Heart left ventricle (tissue), 13 donors: ENCODE measurements at regions not wholly inside any gene's neighbourhood (a gene's known extent, or its start where the extent isn't known, plus 50 kb on each side); places are given as distances from the start of the nearest gene placed in this dataset.

Experiments used
- POLR2A ChIP-seq, 2 donors: fragments of 450-650 bp; IDR thresholded peaks; one replicate each; pipeline ENCODE4 v1.6.1; 2017; ENCODE audit warnings: antibody characterized with exemption in 2 of 2, mild to moderate bottlenecking in 2 of 2, moderate library complexity in 2 of 2
- TF ChIP-seq, protein P1 (sequence below), 12 donors: fragments of 200-600 bp; sonication (generic) in 4 of 12; IDR thresholded peaks; one replicate each; pipeline versions ENCODE4 v1.5.0 to v1.8.0; 2018 to 2022; ENCODE audit warnings: antibody characterized with exemption in 12 of 12, mild to moderate bottlenecking in 5 of 12
- donor health status: ischemic (EF 13 %, LVEDD 7.1; RV severe dilation, severe dysfunction).
- donor health status: DM: no; HTN: yes; CAD: no.
- donor health status: DM: no; HTN: no; CAD: no.
- donor health status: ischemic (EF 25% LVEDD 6.9; RV normal size, moderate dysfunction).
- donor health status: ischemic (EF 25% LVEDD 5.7; RV mildly dilated, moderate dysfunction).
- donor health status: ischemic (EF 35%, LVEDD 5.7; RV mildly dilated, moderate dysfunction).
- donor health status: nonischemic (EF 11% LVEDD 7.7; RV severe dilation, severe dysfunction).
- donor health status: DM: yes; HTN: yes; CAD: no.
- donor health status: PGD.
- donor health status: ischemic (EF 29% LVEDD 5.4; RV normal size, mild dysfunction).
- donor health status: nonischemic (EF 23%, LVEDD 6.1; RV moderate dilation, normal function).

DNA sequence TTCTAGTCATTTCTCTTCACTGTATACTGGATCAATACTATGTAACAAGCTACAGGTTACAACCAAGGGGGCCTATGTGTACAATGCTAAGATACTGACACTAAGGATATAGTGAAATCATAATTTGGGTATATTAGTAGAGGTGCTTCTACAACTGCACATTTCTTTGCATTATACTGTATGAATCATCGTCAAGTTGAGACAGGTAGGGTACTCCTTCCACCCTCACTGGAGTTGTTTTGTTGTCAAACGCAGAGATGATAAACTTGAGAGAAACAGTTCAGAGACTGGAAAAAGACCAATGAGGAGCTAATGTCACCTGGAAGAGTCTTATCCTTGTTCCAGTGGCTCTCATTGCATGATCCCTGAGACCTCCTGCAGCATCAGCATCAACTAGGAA, 208.2 kb upstream of the PRPS1L1 start:
- TF ChIP-seq, protein P1, sequence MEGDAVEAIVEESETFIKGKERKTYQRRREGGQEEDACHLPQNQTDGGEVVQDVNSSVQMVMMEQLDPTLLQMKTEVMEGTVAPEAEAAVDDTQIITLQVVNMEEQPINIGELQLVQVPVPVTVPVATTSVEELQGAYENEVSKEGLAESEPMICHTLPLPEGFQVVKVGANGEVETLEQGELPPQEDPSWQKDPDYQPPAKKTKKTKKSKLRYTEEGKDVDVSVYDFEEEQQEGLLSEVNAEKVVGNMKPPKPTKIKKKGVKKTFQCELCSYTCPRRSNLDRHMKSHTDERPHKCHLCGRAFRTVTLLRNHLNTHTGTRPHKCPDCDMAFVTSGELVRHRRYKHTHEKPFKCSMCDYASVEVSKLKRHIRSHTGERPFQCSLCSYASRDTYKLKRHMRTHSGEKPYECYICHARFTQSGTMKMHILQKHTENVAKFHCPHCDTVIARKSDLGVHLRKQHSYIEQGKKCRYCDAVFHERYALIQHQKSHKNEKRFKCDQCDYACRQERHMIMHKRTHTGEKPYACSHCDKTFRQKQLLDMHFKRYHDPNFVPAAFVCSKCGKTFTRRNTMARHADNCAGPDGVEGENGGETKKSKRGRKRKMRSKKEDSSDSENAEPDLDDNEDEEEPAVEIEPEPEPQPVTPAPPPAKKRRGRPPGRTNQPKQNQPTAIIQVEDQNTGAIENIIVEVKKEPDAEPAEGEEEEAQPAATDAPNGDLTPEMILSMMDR (IDR thresholded peaks at IDR 0.05) = no peak
- no peak for TF ChIP-seq POLR2A (IDR thresholded peaks at IDR 0.05)
